GM23338 (cell line): ENCODE measurements at regions not wholly inside any gene's neighbourhood (a gene's known extent, or its start where the extent isn't known, plus 50 kb on each side); places are given as distances from the start of the nearest gene placed in this dataset.
A peak's percentile ranks its signal among the peaks of the same experiment; 100 is the strongest.

ENCODE experiments used
- ATAC-seq: fragments of 200-7000 bp; cut with Tn5 transposase; 3 replicates; pipeline ENCODE4 v1.9.1; 2020
- DNase-seq: peaks from one replicate; pipeline ENCODE4 v3.0.0-alpha.2; 2015; ENCODE audit warnings: low spot score
- H2AFZ ChIP-seq: fragments of 200-600 bp; sonication (generic); 2 replicates; pipeline ENCODE4 v1.8.0; 2016; ENCODE audit warnings: antibody characterized with exemption, mild to moderate bottlenecking, moderate library complexity
- H3F3A ChIP-seq: fragments of 200-600 bp; sonication (generic); replicated peaks from 2 replicates; pipeline ENCODE4 v1.8.0; 2017; ENCODE audit warnings: antibody characterized with exemption, mixed run types, low read depth
- H3K27ac ChIP-seq: fragments of 200-600 bp; sonication (generic); 2 replicates; pipeline ENCODE4 v1.6.1; 2016; ENCODE audit warnings: low read depth
- H3K27me3 ChIP-seq: fragments of 200-600 bp; sonication (generic); 2 replicates; pipeline ENCODE4 v1.8.0; 2016; ENCODE audit warnings: mild to moderate bottlenecking, mixed run types, moderate library complexity; ENCODE audit not compliant: insufficient read depth
- H3K36me3 ChIP-seq: fragments of 200-600 bp; sonication (generic); 2 replicates; pipeline ENCODE4 v1.8.0; 2016; ENCODE audit warnings: mild to moderate bottlenecking; ENCODE audit not compliant: insufficient read depth
- H3K4me1 ChIP-seq: fragments of 200-600 bp; sonication (generic); 2 replicates; pipeline ENCODE4 v1.8.0; 2016; ENCODE audit warnings: mild to moderate bottlenecking, moderate library complexity; ENCODE audit not compliant: insufficient read depth
- H3K4me2 ChIP-seq: fragments of 200-600 bp; sonication (generic); 2 replicates; pipeline ENCODE4 v1.7.1; 2017; ENCODE audit warnings: mixed run types
- H3K4me3 ChIP-seq: fragments of 200-600 bp; sonication (generic); 2 replicates; pipeline ENCODE4 v1.6.1; 2016; ENCODE audit warnings: mixed run types
- H3K79me2 ChIP-seq: fragments of 200-600 bp; sonication (generic); replicated peaks from 2 replicates; pipeline ENCODE4 v1.8.0; 2017; ENCODE audit warnings: mild to moderate bottlenecking; ENCODE audit not compliant: insufficient read depth
- H3K9me2 ChIP-seq: fragments of 200-600 bp; sonication (generic); 2 replicates; pipeline ENCODE4 v1.8.0; 2017; ENCODE audit not compliant: insufficient read depth
- H4K20me1 ChIP-seq: fragments of 200-600 bp; sonication (generic); replicated peaks from 2 replicates; pipeline ENCODE4 v1.8.0; 2017; ENCODE audit warnings: mild to moderate bottlenecking; ENCODE audit not compliant: insufficient read depth
- H3K27ac Mint-ChIP-seq: 2 replicates; pipeline ENCODE4 v1.8.0; 2020; ENCODE audit warnings: inconsistent platforms, mild to moderate bottlenecking, moderate library complexity, mixed read lengths
- H3K27me3 Mint-ChIP-seq: 3 replicates; pipeline ENCODE4 v1.8.0; 2022; ENCODE audit warnings: low read depth, mild to moderate bottlenecking, moderate library complexity, mixed read lengths, inconsistent platforms; ENCODE audit not compliant: insufficient read depth, poor library complexity
- H3K36me3 Mint-ChIP-seq: 3 replicates; pipeline ENCODE4 v1.8.0; 2021; ENCODE audit warnings: low read depth, mild to moderate bottlenecking, inconsistent platforms, moderate library complexity, mixed read lengths
- H3K4me1 Mint-ChIP-seq: 3 replicates; pipeline ENCODE4 v1.8.0; 2020; ENCODE audit warnings: mild to moderate bottlenecking, inconsistent platforms, mixed read lengths
- H3K4me3 Mint-ChIP-seq: 3 replicates; pipeline ENCODE4 v1.8.0; 2021; ENCODE audit warnings: moderate library complexity, mild to moderate bottlenecking, inconsistent platforms, mixed read lengths
- H3K9me3 Mint-ChIP-seq: 3 replicates; pipeline ENCODE4 v1.8.0; 2020; ENCODE audit warnings: moderate library complexity, mild to moderate bottlenecking, inconsistent platforms, mixed read lengths
- CREB1 ChIP-seq: fragments of 250-450 bp; sonication (Bioruptor Pico); IDR thresholded peaks from 2 replicates; pipeline ENCODE4 v1.5.0; 2020; ENCODE audit warnings: low read depth, mild to moderate bottlenecking, moderate library complexity
- EZH2 ChIP-seq: fragments of 200-600 bp; sonication (generic); IDR thresholded peaks from one replicate; pipeline ENCODE4 v1.8.0; 2017; ENCODE audit warnings: antibody characterized with exemption, mild to moderate bottlenecking, low read depth; ENCODE audit not compliant: unreplicated experiment
- EZH2phosphoT487 ChIP-seq: fragments of 200-600 bp; sonication (generic); IDR thresholded peaks from one replicate; pipeline ENCODE4 v1.8.1; 2018; ENCODE audit warnings: antibody characterized with exemption; ENCODE audit not compliant: unreplicated experiment
- JUNB ChIP-seq: IDR thresholded peaks from one replicate; pipeline ENCODE4 v1.6.1; 2016; ENCODE audit warnings: antibody characterized with exemption; ENCODE audit not compliant: unreplicated experiment
- NANOG ChIP-seq: IDR thresholded peaks from 2 replicates; pipeline ENCODE4 v1.6.1; 2016; ENCODE audit warnings: antibody characterized with exemption, borderline replicate concordance
- POLR2AphosphoS5 ChIP-seq: IDR thresholded peaks from 2 replicates; pipeline ENCODE4 v1.6.1; 2016; ENCODE audit warnings: antibody characterized with exemption, low read depth
- STAT1 ChIP-seq: IDR thresholded peaks from one replicate; pipeline ENCODE4 v1.6.1; 2016; ENCODE audit warnings: antibody characterized with exemption; ENCODE audit not compliant: unreplicated experiment
- ZNF114 ChIP-seq: fragments of 250-450 bp; sonication (Bioruptor Pico); IDR thresholded peaks from 2 replicates; pipeline ENCODE4 v1.5.0; 2020; ENCODE audit warnings: mild to moderate bottlenecking, moderate library complexity
- ZNF331 ChIP-seq: fragments of 250-450 bp; sonication (Bioruptor Pico); IDR thresholded peaks from 2 replicates; pipeline ENCODE4 v1.5.0; 2020; ENCODE audit warnings: low read depth, mild to moderate bottlenecking, moderate library complexity
- TF ChIP-seq, protein P1 (sequence below): fragments of 250-450 bp; sonication (Bioruptor Pico); IDR thresholded peaks from 2 replicates; pipeline ENCODE4 v1.5.0; 2020; ENCODE audit warnings: mild to moderate bottlenecking, moderate library complexity
- TF ChIP-seq, protein P2 (sequence below), 2 experiments: fragments of 200-600 bp in 1 of 2; sonication (generic) in 1 of 2; conservative IDR thresholded peaks; 2 replicates each; pipeline versions ENCODE4 v1.5.1 to v1.6.1; 2016 to 2017; ENCODE audit warnings: antibody characterized with exemption in 2 of 2, low read depth in 2 of 2, mild to moderate bottlenecking in 2 of 2, moderate library complexity in 1 of 2
- TF ChIP-seq, protein P3 (sequence below): IDR thresholded peaks from 2 replicates; pipeline ENCODE4 v1.6.1; 2016; ENCODE audit warnings: antibody characterized with exemption
- TF ChIP-seq, protein P4 (sequence below): IDR thresholded peaks from one replicate; pipeline ENCODE4 v1.6.1; 2018; ENCODE audit warnings: antibody characterized with exemption; ENCODE audit not compliant: unreplicated experiment

DNA sequence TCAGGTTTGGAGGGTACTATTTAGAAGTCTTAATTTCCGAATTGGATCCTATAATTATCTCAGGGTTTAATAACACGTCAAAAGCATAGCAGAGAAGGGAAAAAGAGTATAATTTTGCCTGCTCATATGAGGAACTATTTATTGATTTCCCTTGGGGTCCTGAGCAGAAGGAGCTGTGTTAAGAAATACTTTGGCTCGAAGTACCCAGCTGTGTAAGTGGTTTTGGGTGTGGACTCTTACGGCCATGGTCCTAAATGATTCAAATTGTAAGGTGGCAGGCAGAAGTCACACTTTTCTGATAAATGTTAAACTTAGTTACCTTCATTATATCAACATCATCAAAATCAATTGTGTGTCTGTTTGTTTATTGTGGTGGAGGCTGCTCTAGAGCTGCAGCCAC is 190.4 kb downstream of the MTRR start:
- Histone ChIP-seq H3K4me3 (no peak overlapping the region), H3K27ac (no peak overlapping the region), H3K9me2 (no peaks in the 10 kb centered on the region), H3K27me3 (no peaks in the 10 kb centered on the region), H3F3A (no peaks in the 10 kb centered on the region), H3K4me1 (peaks cover 19% of the 10 kb centered on the region), H2AFZ (peak overlapping the region; percentile 98; the same call in 1 of the 2 replicates), H4K20me1 (no peaks in the 10 kb centered on the region), H3K4me2 (no peak overlapping the region), H3K36me3 (no peaks in the 10 kb centered on the region), H3K79me2 (no peaks in the 10 kb centered on the region)
- no peaks in the 10 kb centered on the region for H3K9me3 Mint-ChIP-seq
- 0 out of 2 replicates have a peak overlapping the region, but pooled peaks have one; percentile 19 for H3K27ac Mint-ChIP-seq
- TF ChIP-seq, protein P1, sequence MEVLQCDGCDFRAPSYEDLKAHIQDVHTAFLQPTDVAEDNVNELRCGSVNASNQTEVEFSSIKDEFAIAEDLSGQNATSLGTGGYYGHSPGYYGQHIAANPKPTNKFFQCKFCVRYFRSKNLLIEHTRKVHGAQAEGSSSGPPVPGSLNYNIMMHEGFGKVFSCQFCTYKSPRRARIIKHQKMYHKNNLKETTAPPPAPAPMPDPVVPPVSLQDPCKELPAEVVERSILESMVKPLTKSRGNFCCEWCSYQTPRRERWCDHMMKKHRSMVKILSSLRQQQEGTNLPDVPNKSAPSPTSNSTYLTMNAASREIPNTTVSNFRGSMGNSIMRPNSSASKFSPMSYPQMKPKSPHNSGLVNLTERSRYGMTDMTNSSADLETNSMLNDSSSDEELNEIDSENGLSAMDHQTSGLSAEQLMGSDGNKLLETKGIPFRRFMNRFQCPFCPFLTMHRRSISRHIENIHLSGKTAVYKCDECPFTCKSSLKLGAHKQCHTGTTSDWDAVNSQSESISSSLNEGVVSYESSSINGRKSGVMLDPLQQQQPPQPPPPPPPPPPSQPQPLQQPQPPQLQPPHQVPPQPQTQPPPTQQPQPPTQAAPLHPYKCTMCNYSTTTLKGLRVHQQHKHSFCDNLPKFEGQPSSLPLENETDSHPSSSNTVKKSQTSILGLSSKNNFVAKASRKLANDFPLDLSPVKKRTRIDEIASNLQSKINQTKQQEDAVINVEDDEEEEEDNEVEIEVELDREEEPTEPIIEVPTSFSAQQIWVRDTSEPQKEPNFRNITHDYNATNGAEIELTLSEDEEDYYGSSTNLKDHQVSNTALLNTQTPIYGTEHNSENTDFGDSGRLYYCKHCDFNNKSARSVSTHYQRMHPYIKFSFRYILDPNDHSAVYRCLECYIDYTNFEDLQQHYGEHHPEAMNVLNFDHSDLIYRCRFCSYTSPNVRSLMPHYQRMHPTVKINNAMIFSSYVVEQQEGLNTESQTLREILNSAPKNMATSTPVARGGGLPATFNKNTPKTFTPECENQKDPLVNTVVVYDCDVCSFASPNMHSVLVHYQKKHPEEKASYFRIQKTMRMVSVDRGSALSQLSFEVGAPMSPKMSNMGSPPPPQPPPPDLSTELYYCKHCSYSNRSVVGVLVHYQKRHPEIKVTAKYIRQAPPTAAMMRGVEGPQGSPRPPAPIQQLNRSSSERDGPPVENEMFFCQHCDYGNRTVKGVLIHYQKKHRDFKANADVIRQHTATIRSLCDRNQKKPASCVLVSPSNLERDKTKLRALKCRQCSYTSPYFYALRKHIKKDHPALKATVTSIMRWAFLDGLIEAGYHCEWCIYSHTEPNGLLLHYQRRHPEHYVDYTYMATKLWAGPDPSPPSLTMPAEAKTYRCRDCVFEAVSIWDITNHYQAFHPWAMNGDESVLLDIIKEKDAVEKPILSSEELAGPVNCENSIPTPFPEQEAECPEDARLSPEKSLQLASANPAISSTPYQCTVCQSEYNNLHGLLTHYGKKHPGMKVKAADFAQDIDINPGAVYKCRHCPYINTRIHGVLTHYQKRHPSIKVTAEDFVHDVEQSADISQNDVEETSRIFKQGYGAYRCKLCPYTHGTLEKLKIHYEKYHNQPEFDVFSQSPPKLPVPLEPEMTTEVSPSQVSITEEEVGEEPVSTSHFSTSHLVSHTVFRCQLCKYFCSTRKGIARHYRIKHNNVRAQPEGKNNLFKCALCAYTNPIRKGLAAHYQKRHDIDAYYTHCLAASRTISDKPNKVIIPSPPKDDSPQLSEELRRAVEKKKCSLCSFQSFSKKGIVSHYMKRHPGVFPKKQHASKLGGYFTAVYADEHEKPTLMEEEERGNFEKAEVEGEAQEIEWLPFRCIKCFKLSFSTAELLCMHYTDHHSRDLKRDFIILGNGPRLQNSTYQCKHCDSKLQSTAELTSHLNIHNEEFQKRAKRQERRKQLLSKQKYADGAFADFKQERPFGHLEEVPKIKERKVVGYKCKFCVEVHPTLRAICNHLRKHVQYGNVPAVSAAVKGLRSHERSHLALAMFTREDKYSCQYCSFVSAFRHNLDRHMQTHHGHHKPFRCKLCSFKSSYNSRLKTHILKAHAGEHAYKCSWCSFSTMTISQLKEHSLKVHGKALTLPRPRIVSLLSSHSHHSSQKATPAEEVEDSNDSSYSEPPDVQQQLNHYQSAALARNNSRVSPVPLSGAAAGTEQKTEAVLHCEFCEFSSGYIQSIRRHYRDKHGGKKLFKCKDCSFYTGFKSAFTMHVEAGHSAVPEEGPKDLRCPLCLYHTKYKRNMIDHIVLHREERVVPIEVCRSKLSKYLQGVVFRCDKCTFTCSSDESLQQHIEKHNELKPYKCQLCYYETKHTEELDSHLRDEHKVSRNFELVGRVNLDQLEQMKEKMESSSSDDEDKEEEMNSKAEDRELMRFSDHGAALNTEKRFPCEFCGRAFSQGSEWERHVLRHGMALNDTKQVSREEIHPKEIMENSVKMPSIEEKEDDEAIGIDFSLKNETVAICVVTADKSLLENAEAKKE (CRISPR knock-in tag), result no peak
- TF ChIP-seq ZNF114 (CRISPR knock-in tag) (no peak), NANOG (no peak), JUNB (no peak), CREB1 (no peak), ZNF331 (CRISPR knock-in tag) (no peak), STAT1 (no peak), EZH2 (no peak), EZH2phosphoT487 (no peak), POLR2AphosphoS5 (no peak)
- TF ChIP-seq, protein P2, sequence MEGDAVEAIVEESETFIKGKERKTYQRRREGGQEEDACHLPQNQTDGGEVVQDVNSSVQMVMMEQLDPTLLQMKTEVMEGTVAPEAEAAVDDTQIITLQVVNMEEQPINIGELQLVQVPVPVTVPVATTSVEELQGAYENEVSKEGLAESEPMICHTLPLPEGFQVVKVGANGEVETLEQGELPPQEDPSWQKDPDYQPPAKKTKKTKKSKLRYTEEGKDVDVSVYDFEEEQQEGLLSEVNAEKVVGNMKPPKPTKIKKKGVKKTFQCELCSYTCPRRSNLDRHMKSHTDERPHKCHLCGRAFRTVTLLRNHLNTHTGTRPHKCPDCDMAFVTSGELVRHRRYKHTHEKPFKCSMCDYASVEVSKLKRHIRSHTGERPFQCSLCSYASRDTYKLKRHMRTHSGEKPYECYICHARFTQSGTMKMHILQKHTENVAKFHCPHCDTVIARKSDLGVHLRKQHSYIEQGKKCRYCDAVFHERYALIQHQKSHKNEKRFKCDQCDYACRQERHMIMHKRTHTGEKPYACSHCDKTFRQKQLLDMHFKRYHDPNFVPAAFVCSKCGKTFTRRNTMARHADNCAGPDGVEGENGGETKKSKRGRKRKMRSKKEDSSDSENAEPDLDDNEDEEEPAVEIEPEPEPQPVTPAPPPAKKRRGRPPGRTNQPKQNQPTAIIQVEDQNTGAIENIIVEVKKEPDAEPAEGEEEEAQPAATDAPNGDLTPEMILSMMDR (conservative IDR thresholded peaks at IDR 0.05; ENCODE audit: low read depth in 2 of 2), result no peak
- TF ChIP-seq, protein P3, sequence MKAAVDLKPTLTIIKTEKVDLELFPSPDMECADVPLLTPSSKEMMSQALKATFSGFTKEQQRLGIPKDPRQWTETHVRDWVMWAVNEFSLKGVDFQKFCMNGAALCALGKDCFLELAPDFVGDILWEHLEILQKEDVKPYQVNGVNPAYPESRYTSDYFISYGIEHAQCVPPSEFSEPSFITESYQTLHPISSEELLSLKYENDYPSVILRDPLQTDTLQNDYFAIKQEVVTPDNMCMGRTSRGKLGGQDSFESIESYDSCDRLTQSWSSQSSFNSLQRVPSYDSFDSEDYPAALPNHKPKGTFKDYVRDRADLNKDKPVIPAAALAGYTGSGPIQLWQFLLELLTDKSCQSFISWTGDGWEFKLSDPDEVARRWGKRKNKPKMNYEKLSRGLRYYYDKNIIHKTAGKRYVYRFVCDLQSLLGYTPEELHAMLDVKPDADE, result no peak
- TF ChIP-seq, protein P4, sequence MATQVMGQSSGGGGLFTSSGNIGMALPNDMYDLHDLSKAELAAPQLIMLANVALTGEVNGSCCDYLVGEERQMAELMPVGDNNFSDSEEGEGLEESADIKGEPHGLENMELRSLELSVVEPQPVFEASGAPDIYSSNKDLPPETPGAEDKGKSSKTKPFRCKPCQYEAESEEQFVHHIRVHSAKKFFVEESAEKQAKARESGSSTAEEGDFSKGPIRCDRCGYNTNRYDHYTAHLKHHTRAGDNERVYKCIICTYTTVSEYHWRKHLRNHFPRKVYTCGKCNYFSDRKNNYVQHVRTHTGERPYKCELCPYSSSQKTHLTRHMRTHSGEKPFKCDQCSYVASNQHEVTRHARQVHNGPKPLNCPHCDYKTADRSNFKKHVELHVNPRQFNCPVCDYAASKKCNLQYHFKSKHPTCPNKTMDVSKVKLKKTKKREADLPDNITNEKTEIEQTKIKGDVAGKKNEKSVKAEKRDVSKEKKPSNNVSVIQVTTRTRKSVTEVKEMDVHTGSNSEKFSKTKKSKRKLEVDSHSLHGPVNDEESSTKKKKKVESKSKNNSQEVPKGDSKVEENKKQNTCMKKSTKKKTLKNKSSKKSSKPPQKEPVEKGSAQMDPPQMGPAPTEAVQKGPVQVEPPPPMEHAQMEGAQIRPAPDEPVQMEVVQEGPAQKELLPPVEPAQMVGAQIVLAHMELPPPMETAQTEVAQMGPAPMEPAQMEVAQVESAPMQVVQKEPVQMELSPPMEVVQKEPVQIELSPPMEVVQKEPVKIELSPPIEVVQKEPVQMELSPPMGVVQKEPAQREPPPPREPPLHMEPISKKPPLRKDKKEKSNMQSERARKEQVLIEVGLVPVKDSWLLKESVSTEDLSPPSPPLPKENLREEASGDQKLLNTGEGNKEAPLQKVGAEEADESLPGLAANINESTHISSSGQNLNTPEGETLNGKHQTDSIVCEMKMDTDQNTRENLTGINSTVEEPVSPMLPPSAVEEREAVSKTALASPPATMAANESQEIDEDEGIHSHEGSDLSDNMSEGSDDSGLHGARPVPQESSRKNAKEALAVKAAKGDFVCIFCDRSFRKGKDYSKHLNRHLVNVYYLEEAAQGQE, result no peak
- no peak for DNase-seq
- no peaks in the 10 kb centered on the region for H3K36me3 Mint-ChIP-seq
- ATAC-seq, result no peak
- peaks cover 3% of the 10 kb centered on the region for H3K27me3 Mint-ChIP-seq
- peaks cover 30% of the 10 kb centered on the region for H3K4me1 Mint-ChIP-seq
- no peak overlapping the region for H3K4me3 Mint-ChIP-seq
